ENCODE measurements at regions not wholly inside any gene's neighbourhood (a gene's known extent, or its start where the extent isn't known, plus 50 kb on each side); places are given as distances from the start of the nearest gene placed in this dataset.

DNA sequence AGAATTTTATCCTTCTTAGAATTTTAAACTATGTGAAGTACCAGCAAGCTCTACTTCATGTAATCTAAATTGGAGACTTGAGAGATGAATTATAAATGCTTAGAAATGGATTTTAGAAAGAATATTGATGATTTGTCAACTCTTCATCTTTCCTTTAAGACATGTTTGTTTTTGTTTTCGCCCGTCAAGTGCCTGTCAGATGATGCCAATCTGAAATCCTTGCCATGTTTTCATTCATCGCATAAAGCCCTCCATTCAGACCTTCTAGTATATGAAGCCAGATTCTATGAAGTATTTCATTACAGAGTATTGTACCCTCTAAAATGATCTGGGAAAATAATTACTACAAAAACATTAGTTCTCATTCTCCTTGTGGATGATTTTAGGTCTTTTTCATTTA, 223.2 kb upstream of the SOX2 start:
- no peaks in the 10 kb centered on the region for H3K27me3 ChIP-seq (ENCODE audit: insufficient read depth, low read depth, low read length)
- no peak overlapping the region for H3K27ac ChIP-seq (ENCODE audit: low read length)
- H3K9me2 ChIP-seq (ENCODE audit: insufficient read depth, low read length) = no peaks in the 10 kb centered on the region
- TF ChIP-seq EP300 (conservative IDR thresholded peaks at IDR 0.05; ENCODE audit: poor library complexity, severe bottlenecking) (no peak), EZH2 (IDR thresholded peaks at IDR 0.05; ENCODE audit: borderline replicate concordance, insufficient read depth, low read length, poor library complexity, severe bottlenecking) (no peak), REST (IDR thresholded peaks at IDR 0.05; ENCODE audit: borderline replicate concordance) (no peak), MXI1 (conservative IDR thresholded peaks at IDR 0.05; ENCODE audit: poor library complexity, severe bottlenecking) (no peak), RAD21 (conservative IDR thresholded peaks at IDR 0.05) (no peak), SMC3 (conservative IDR thresholded peaks at IDR 0.05; ENCODE audit: poor library complexity) (no peak), TAF1 (IDR thresholded peaks at IDR 0.05; ENCODE audit: low read depth) (no peak), POLR2AphosphoS5 (IDR thresholded peaks at IDR 0.05) (no peak)
- TF ChIP-seq, protein P1, sequence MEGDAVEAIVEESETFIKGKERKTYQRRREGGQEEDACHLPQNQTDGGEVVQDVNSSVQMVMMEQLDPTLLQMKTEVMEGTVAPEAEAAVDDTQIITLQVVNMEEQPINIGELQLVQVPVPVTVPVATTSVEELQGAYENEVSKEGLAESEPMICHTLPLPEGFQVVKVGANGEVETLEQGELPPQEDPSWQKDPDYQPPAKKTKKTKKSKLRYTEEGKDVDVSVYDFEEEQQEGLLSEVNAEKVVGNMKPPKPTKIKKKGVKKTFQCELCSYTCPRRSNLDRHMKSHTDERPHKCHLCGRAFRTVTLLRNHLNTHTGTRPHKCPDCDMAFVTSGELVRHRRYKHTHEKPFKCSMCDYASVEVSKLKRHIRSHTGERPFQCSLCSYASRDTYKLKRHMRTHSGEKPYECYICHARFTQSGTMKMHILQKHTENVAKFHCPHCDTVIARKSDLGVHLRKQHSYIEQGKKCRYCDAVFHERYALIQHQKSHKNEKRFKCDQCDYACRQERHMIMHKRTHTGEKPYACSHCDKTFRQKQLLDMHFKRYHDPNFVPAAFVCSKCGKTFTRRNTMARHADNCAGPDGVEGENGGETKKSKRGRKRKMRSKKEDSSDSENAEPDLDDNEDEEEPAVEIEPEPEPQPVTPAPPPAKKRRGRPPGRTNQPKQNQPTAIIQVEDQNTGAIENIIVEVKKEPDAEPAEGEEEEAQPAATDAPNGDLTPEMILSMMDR (IDR thresholded peaks at IDR 0.05; ENCODE audit: poor library complexity, severe bottlenecking) = no peak
- H2AFZ ChIP-seq (ENCODE audit: low read depth, low read length) = no peak overlapping the region
- no peak overlapping the region for H3K4me3 ChIP-seq (ENCODE audit: low read length)
- H3K36me3 ChIP-seq (ENCODE audit: insufficient read depth, low read length) = no peaks in the 10 kb centered on the region
- H3K9ac ChIP-seq (ENCODE audit: low read length) = no peak overlapping the region
- no peaks in the 10 kb centered on the region for H3K9me3 ChIP-seq (ENCODE audit: low read length)
- H3K79me2 ChIP-seq (replicated peaks; ENCODE audit: insufficient read depth, low read length) = no peaks in the 10 kb centered on the region
- no peaks in the 10 kb centered on the region for H3F3A ChIP-seq (ENCODE audit: insufficient read depth, low read length, poor library complexity, severe bottlenecking)
- H3K4me2 ChIP-seq (ENCODE audit: low read length) = no peak overlapping the region
- H4K20me1 ChIP-seq (ENCODE audit: insufficient read depth) = no peaks in the 10 kb centered on the region

DNA sequence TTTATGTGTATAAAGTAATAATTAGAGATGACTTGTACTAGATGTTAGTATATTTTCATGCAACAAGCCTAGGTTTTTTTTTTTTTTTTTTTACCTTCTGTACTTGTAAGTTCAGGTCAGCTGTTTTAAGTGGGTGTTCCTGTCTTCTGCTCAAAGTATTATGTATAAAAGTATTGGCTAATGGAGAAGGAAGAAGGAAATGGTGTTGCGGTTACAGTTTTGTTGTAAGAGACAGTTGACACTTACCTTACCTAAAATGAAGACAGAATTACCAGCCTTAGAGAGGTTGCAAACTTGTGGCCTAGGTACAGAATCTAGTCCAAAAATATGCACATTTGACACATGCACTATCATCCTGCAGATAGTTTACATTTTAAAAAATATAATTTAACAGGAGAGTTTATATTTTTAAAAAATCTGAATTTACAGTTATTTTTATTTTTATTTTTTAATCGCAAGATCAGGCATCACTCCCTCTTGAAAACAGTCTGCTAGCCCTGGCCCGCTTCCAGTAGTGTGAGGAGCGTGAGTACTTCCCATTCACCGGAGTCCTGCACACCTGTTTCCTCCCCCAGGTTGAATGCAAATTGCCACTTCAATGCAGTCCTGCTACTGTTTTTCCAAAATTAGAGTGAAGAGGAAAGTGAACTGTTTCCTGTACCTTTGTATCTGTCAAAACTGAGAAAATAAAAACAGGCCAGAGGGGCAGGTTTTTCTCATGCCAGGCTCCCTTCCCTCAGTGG, 224.3 kb upstream of the SOX2 start:
- no peak overlapping the region for H2AFZ ChIP-seq (ENCODE audit: low read depth, low read length)
- no peaks in the 10 kb centered on the region for H4K20me1 ChIP-seq (ENCODE audit: insufficient read depth)
- no peak overlapping the region for H3K9ac ChIP-seq (ENCODE audit: low read length)
- no peak overlapping the region for H3K4me2 ChIP-seq (ENCODE audit: low read length)
- no peaks in the 10 kb centered on the region for H3K36me3 ChIP-seq (ENCODE audit: insufficient read depth, low read length)
- TF ChIP-seq EP300 (conservative IDR thresholded peaks at IDR 0.05; ENCODE audit: poor library complexity, severe bottlenecking) (no peak), TAF1 (IDR thresholded peaks at IDR 0.05; ENCODE audit: low read depth) (no peak), POLR2AphosphoS5 (IDR thresholded peaks at IDR 0.05) (no peak), SMC3 (conservative IDR thresholded peaks at IDR 0.05; ENCODE audit: poor library complexity) (no peak), EZH2 (IDR thresholded peaks at IDR 0.05; ENCODE audit: borderline replicate concordance, insufficient read depth, low read length, poor library complexity, severe bottlenecking) (no peak), RAD21 (conservative IDR thresholded peaks at IDR 0.05) (no peak), MXI1 (conservative IDR thresholded peaks at IDR 0.05; ENCODE audit: poor library complexity, severe bottlenecking) (no peak), REST (IDR thresholded peaks at IDR 0.05; ENCODE audit: borderline replicate concordance) (no peak)
- TF ChIP-seq, protein P1 (IDR thresholded peaks at IDR 0.05; ENCODE audit: poor library complexity, severe bottlenecking) = no peak
- H3K9me2 ChIP-seq (ENCODE audit: insufficient read depth, low read length) = no peaks in the 10 kb centered on the region
- H3K4me3 ChIP-seq (ENCODE audit: low read length) = no peak overlapping the region
- H3K27ac ChIP-seq (ENCODE audit: low read length) = no peak overlapping the region
- no peaks in the 10 kb centered on the region for H3K9me3 ChIP-seq (ENCODE audit: low read length)
- no peaks in the 10 kb centered on the region for H3K79me2 ChIP-seq (replicated peaks; ENCODE audit: insufficient read depth, low read length)
- no peaks in the 10 kb centered on the region for H3F3A ChIP-seq (ENCODE audit: insufficient read depth, low read length, poor library complexity, severe bottlenecking)
- no peaks in the 10 kb centered on the region for H3K27me3 ChIP-seq (ENCODE audit: insufficient read depth, low read depth, low read length)

Measured in neural cell (in vitro differentiated cells).